Stimulated activated CD4-positive, alpha-beta T cell treated with anti-CD3 and anti-CD28 coated beads, TNF-alpha, amount 100 ng/mL, for 48 hours (primary cell): ENCODE measurements at regions not wholly inside any gene's neighbourhood (a gene's known extent, or its start where the extent isn't known, plus 50 kb on each side); places are given as distances from the start of the nearest gene placed in this dataset.

Experiments
- DNase-seq, 3 donors: peaks; one replicate each; pipeline ENCODE4 v3.0.0-alpha.2; 2020; ENCODE audit warnings: low read depth in 3 of 3

DNA sequence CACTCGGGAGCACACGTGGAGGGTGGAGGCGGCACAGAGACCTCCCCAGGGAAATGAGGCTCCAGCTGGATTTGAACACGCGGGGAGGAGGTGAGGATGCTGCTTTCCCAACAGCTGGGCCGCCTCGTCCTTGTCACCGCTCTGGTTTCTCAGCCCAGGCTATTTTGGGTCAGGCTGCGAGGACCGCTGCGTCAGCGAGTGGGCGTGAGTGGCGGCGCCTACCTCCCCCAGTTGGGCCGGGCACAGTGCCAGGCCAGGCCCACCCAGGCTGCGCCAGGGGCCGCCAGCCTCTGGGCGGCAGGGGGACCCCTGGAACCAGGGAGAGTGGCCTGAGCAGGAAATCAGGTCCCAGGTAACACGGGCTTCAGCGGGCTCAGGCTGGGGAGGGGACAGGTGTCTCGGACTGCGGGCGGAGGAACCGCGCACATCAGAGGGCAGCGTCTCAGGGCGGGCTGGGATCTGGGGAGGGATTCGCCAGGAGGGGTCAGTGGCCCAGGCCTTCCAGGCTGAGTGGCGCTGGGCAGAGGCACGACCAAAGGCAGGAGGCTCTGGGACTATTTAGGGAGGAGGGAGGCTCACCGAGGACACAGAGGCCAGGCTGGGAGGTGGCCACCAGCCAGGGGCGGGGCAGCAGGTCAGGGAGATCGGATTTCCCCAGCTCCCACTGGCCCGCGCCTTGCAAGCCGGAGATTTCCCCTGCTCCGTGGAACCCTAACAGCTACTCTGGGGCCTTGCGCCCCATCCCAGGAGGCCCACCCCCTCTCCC lies 125.2 kb upstream of the RET start:
- no peak for DNase-seq

DNA sequence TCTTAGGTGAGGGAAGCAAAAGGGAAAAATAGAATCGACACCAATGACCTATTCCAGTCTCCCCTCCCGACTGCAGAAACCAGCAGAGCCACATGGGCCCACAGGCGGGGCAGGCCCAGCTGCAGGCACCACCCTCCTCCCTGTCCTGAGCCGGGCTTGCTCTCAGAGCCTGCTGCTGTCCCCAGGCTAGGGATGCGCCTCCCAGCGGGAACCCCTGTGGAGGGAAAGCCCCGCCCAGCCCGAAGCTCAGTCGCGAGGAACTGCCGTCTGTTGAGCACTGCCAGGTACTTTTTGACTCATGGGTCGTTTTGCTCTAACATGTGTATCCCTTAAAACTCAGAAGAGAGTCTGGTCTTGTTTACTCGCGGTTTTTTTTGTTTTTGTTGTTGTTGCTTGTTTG lies 124.5 kb upstream of the RET start:
- no peak for DNase-seq

DNA sequence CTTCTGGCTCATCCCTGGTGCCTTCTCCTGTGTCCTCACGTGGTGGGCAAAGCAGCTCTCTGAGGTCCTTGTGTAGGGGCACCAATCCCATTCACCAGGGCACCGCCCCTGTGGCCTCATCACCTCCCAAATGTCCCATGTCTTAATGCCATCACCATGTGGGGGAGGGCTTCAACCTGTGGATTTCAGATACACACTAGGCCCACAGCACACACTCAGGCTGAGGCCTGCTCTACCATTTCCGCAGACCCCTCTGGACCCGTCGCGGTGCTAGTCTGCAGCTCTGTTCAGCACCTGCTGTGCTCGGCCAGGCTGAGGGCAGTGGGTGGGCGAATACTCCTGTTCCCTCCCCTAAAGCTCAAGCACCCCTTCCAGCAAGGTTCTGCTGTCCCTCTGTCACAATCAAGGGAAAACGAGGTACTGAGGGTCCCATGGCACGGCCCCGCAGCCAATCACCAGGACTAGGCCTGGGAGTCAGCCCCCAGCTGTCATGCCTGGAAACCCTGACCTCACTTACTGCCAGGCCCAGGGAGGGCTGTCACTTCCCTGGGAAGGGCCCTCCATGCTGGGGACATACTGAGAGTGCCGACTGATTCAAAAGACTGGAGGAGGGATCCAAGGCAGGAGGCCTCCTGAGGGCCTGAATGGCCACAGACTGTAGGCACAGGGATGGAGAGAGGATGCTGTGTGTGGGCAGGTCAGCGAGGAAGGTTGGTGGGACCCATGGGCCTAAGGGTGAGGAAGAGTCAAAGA lies 123.8 kb upstream of the RET start:
- DNase-seq = no peak

DNA sequence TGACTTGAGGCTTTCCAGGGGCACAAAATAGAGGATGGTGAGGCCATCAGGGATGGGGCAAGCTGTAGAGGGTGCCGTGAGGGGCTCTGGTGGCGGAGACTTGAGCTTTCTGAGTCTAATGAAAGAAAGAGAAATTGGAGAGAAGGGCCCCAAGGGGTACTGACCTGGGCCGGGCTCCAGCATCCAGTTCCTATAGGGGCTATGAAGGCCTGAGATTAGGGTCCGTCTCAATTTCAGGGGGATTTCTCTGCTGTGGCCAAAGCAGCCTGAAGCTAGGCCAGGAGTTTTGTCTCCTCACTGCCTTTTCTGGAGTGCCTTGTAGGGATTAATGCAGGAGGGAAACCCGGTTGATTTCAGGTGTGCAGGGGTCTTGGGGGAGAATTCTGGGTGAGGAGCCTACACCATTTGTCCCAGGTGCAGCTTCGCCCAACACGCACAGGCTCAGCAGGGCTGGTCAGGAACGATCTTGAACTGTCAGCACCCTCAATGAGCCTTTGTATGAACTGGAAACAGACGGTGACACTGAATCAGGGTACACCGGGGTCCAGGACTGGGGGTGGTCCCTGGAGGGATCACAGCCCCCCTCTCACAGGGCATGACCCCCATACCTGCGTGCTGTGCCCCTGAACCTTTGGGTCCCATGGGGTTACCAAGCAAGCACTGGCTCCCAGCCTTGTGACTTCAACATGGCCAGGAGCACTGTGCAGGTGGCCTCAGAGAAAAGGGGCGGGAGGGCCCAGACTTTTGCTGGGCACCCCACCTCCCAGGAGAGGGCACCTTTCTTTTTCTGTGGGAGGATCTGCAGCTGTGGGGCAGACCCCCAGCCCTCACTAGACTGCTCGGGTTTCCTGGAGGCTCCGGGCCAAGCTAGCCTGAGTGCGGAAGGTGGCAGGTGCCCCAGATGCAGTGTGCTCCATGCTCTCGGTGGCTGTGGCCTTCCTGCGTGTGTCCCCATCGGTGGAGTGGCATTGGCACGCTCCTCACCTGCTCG lies 122.9 kb upstream of the RET start:
- DNase-seq = no peak

DNA sequence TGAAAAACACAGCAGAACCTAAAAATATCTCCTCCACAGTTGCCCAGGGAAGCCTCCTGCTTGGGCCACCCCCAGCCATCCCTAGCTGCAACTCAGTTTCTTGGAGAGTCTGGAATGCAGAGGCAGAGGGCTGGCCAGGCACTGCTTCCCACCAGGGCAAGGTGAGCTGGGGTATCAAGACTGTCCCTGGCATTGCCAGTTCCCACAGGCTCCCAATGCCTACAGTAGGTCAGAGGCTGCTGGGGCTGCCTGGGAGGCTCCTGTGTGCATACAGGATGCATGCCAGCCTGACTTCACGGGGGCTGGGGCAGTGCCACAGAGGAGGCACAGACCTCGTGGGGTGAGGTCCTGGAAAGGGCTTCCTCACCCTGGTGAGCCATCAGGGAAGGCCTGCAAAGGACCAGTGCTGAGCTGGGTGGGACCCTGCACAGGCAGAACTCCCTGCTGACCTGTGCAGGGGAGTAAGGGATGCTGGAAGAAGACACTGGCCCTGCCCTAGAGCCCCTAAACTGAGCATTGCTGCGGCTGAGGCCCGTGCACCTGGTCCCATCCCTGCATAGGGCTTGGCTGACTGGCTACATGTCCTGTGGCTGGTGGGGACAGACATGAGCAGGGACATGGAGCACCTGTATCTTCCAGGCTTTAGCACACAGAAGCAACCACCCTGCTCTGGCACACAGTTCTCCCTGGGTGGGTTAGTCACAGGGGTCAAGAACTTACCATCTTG lies 121.9 kb upstream of the RET start:
- DNase-seq = no peak

DNA sequence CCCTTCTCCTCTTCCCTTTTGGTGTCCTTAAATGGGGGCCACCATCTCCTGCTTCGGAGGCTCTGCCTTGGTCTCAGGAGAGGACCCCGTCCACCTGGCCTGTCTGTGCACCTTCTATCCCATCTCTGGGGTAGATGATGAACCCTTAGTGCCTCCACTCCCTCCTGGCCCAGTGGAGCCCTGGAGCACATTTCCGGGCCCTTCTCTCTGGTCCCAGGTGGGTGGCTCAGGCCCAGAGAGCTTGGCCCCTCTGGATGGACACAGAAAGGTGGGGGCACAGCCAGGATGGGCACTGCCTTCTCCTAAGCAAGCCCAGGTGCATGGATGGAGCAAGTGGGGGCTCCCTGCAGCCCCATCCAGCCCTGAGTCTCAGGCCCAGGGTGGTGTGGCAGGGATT lies 121.4 kb upstream of the RET start:
- DNase-seq = no peak

DNA sequence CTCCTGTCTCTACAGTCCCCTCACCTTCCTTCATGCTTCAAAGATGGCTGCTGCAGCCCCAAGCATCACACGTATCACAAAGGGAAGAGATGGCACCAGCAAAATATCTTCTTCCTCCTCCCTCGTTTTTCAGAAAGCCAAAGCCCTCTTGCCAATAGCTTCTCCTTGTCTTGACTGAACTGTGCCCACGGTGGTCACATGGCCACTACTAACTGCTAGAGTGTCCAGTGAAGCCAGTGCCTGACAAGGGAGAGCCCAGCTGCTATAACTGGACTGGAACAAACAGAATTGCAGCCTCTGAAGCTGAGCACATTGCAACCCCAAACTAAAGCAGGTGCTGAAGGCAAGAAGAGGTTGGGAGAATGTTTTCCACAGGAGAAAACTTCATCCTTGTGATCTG lies 120.8 kb upstream of the RET start:
- DNase-seq = no peak

DNA sequence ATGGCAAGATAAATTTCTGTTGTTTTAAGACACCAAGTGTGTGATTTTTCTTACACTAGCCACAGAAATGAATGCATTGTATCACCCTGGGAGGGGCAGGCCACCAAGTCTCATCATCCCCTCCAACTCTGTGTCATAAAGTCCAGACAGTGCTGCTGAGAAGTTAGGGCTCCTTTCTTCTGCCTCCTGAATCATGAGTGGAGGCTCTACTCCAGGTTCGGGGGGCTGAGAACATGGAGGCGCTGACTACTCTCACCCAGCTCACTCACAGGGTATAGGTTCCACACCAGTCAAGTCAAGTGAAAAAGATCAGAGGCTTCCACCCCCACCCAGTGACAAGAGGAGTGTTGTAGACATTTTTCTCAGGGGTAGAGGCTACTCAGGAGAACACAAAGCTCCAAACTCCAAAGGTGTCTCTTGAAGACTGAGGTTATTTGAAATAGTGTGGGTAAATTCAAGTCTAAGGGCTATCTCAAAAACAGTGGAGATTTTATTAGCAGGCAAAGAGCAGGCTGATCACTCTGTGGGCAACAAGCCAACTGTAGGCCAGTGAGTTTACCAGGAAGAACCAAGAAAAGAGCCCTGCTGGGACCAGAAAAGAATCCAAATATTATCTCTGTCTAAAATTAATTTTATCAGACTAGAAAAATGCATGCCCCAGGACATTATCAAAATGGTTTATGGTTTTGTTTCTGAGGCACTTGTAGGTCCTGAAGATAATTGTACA lies 118.6 kb upstream of the RET start:
- no peak for DNase-seq

DNA sequence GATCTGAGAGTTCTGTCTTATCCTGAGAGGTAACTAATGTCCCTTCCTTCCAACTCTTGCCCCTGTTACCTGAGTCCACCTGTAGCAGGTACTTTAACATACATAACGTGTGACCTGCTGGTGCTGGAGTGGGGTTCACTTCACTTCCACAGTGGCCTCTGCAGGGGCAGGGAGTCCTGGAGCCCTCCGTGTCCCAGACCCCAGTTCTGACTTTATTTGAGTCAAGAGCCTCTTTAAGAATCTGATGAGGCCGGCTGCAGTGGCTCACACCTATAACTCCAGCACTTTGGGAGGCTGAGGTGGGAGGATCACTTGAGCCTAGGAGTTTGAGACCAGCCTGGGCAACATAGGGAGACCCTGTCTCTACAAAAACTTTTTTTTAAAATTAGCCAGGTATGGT lies 117.0 kb upstream of the RET start:
- DNase-seq = no peak

DNA sequence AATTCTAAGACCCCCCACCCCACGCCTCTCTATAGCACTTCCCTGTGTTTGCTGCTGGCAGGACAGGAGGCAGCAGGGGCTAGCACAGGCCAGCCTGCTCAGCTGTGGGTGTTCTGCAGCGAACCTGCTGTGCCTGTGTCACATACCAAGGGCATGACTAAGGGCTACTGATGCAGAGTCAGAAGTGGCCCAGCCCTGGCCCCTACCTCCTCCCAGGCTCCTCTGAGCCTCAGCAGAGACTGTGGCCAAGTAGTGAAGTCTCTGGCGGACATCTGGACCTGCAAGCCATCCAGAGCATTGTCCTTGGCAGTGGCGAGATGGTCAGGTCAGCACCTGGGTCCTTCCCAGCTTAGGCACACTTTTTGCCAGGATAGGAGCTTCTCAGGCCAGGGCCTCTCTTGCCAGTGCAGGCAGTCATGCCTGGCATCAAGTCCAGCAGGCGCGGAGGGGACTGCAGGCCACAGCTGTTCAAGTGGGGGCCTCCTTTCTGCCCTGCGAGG lies 116.3 kb upstream of the RET start:
- no peak for DNase-seq

DNA sequence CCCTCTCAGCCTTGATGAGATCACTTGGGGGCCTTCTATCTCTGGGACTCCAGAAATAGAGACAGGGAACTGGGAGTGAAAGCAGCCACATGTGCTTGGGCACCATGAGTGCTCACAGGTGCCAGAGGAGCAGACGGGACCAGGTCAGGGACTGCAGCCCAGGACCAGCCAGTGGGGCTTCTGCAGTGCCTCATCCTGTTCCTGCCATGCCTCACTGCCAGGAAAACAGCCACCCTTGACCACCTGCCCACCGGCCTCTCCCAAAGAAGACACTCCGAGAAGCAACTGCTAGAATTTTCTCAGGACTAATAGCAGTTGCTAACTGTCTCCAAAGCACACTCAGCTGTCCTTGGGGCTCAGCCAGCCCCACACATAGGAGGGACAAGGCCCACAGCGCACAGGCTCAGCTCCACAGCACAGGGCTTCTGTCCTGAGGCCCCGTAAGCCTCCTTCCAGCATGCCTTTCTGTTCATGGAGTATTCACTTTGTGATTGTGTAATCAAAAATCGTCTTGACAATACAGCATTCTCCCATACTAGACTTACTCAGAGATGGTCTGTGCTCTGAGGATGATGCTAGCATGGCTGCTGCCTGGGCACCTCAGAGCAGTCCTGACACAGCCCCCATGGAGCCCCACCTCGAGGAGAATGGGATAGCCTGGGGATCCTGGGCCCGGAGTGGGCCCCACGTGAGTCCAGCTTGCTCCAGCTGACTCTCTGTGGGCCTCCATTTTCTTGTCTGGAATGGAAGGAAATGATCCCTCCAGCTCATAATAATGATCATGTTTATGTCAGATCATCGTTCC lies 115.7 kb upstream of the RET start:
- DNase-seq = no peak

DNA sequence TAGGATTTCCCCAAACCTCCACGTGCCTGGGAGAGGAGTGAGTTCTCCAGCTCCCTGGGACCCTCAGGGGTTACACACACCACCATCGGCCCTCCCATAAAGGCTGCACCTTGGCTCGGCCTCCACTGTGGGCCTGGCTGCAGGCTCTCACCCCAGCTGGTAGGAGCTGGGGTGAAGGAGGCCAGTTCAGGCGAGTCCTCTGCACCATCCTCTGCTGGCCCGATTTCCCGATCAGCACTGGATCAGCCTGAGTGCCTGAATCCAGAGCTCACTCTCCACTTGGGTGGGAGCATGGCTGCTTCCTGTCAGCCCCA lies 115.1 kb upstream of the RET start:
- DNase-seq = no peak

DNA sequence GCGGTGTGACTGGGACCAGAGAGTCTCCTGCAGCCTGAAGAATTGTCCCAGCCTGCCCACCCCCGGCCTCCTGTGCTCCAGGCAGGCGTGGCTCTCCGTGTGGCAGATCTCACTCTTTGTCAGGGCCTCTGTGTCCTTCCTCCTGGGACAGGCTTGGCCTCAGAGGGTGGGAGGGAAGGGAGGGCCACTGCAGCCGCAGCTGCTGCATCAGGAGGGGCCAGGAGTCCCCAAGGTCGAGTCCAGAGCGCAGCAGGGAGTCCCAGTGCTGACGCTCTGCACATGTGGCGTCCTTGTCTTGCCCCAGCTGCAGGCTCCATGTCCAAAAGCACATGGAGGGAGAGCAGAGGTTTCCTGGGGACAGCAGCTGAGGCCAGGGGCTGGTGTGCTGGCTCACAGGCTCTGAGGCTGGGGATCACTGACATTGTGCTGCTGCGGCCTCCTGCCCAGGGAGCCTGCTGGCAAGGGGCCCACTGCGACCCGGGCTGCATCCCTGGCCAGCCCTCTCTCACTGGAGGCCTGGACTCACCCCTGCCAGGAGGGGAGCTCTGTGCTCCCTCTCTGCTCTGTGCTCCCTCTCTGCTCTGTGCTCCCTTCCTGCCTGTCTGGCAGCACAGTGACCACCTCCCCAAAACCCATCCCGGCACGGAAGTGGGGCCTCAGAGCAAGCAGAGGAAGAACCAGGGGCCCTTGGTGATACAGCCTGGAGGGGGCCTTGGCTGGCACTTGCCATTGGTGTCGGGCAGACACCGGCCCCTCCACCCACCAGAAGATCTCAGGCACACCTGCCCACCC lies 114.6 kb upstream of the RET start:
- DNase-seq = no peak

DNA sequence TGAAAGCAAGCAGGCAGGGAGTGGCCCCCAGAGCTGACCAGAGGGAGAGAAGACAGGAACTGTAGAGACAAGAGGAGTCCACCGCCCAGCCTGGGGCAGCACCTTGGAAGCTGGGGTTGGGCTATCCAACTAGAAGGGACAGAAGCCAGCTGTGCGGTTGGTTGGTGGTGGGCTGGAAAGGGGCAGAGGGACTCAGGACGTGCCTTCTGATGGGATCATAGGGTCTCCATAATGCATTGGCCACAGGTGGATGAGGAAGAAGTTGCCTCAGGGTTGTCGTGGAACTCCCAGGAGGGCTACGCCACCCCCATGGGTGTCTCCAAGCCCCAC lies 114.0 kb upstream of the RET start:
- no peak for DNase-seq

DNA sequence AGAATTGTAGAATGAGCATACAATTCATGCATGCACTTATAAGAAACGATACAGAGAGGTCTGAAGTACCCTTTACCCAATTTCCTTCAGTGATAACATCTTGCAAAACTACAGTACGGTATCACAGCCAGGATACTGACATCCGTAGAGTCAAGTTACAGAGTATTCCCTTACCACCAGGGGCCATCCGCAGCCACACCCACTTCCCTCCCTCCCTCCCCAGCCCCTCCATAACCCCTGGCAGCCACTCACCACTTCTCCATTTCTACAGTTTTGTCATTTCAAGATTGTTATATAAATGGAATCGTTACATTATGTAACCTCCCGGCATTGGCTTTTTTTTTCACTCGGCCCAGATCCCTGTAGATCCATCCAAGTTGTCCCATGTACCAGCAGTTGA lies 113.6 kb upstream of the RET start:
- DNase-seq = no peak

DNA sequence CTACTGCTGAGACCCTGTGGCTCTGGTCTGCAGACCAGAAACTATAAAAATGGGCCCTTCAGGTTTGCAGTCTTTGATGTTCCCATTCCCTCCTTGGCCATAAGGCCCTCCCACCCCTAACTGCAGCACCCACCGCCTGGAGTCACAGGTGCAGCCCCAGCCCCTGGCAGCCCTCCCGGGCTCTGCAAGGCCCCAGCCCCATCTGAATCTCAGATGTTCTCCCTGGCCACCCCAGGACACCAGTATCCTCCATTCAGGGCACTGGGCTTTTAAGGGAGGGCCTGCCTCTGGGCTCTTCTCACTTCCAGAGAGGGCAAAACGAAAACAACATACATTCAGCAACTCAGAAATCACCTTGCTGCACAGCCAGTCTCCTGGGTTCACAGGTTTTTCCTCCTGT lies 107.7 kb upstream of the RET start:
- no peak for DNase-seq

DNA sequence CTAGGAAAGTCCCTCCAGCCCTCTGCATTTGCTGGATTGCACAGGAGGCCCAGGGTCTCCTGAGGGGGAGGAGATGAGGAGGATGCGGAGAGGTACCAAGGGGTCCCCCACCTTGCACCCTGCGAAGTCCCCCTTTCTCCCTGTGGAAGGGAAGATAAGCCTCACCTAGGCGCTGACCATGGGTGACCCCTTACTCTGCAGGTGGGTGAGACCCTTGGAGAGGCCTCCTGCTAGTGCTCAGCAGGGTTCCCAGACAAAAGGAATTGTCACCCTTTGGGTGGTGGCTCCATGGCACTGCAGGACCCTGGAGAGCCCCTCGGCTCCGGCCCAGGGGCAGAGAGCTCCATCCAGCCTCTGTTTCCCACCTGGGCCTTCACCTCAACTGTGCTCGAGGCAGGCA lies 107.0 kb upstream of the RET start:
- DNase-seq = no peak

DNA sequence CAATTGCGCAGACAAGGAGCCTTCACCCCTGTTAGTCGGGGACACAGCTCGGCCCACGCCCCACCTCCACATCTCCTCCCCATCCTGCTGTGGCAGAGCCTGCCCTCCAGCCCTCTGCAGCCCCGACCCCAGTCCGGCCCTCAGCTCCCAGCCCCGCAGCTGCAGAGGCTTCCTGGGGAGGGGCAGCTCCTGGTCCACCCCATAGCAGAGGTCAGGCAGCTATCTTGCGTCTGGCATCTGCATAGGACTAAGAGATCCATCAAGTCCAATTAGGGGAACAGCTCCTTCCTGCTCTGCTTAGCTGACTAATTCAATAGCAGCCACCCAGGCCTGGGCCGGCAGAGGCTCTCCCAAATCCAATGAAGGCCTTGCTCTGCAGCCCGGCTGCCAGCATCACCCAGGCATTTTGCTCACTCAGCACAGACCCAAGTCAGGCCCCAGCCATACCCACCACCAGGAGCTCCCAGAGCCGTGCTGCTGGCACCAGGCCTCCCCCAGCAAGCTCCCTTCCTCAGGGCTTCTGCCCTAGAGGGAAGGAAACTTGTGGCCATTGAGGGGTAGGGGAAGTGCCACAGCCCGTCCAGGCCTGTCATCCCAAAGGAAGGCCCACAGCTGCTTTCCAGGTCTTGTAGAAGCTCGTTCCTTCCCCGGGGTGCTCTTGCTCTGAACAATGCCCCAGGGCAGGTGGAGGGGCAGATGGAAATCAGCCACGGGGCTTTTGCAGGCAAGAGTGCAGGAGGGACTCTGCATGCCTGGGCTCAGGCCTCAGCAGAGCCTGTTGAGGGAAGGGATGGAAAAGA lies 106.2 kb upstream of the RET start:
- no peak for DNase-seq

DNA sequence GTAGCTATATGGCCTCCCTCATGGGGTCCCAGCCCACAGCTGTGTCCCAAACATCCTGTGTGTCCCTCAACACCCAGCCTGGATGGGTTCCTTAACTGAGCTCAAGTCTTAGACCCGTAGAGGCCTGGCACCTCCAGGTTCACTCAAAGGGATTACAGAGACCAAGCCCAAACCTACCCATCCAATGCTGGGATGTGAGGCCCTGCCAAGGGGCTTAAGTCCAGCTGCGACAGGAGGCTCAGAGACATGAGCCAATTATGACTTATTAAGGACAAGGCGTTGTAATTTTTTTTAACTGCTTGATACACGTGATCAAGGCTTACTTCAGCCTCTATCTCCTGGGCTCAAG lies 105.6 kb upstream of the RET start:
- no peak for DNase-seq
